GM18505 (cell line): ENCODE measurements at regions not wholly inside any gene's neighbourhood (a gene's known extent, or its start where the extent isn't known, plus 50 kb on each side); places are given as distances from the start of the nearest gene placed in this dataset.
"Not testable (repeated sequence)": the region's sequence is repeated elsewhere in the genome, so short reads cannot be mapped to it uniquely, and the experiment has no call there.

Experiments used
- ATAC-seq: cut with Tn5 transposase; IDR thresholded peaks from one replicate; pipeline ENCODE4 v1.9.1; 2021; ENCODE audit not compliant: unreplicated experiment

GRCh38 chr2:110394769-110395168, 77.8 kb downstream of the LIMS4 start:
- not testable (repeated sequence) for ATAC-seq

DNA sequence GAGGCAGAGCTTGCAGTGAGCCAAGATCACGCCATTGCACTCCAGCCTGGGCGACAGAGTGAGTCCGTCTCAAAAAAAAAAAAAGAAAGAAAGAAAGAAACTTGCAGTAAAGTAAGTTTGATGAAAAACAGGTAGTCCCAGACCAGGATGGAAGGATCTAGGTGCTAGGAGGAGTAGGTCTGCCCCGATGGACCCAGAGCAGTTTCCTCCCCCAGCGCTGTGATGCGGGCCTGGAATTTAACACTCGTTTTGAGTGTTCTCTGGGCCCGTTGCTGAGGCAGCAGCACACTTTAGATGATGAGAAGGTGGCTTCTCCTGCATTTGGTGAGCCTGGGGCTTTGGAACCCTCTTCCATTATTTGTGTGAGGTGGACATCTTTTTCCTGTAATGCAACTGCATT, 80.2 kb downstream of the LIMS4 start:
- not testable (repeated sequence) for ATAC-seq

- ATAC-seq, result not testable (repeated sequence)
Measured at GRCh38 chr2:110391035-110391418, 81.6 kb downstream of the LIMS4 start.

DNA sequence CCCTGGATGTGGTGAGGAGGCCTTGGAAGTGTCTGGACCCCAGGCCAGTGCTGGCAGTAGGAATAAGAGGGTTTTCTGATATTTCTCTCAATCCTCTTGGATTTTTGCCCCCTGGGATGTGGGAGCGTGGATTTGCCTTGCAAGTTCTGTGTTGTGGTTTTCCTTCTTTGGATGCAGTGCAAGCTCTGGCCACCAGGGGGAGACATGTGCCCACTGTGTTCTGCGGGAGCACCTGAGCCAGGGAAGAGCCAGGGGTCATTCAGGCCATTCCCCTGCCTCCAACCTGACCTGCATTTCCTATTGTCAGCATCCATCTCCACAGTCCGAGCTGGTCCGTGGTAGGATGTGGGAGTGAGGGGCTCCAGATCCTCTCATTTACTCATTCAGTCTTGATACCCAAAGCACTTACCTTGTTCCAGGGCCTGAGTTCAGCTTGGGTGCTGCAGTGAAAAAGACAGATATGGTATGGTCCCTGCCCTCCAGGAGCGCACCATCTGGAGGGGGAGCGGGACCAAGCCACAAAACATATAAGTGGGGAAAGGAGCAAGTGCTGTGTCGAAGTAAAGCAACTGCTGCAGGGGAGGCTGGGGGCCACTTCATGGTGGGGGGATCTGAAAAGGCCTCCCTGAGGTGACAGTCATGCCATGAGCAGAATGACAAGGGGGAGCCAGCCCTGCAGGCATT, 82.1 kb downstream of the LIMS4 start:
- ATAC-seq, result not testable (repeated sequence)

GRCh38 chr2:110387044-110387443, 85.6 kb downstream of the LIMS4 start:
- ATAC-seq, result not testable (repeated sequence)

DNA sequence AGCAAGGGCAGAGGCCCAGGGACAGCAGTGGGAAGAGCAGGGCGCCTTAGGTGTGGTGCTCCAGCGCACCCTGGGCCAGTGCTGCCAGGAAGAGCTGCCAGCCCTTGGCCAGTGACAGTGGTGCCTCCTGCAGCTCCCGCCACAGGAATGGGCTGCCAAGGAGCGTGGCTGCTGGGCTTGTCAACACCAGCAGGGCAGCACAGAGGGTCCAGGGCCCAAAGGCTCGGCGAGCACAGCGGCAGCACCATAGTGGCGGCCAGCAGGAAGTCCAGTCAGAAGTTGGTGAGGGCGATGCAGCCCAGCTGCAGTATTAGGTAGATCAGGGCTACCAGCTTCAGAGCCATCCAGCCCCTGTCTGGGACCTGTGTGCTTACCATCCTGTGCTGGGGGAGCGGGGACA, 86.1 kb downstream of the LIMS4 start:
- not testable (repeated sequence) for ATAC-seq

GRCh38 chr2:110384736-110385119, 87.9 kb downstream of the LIMS4 start:
- ATAC-seq, result not testable (repeated sequence)

DNA sequence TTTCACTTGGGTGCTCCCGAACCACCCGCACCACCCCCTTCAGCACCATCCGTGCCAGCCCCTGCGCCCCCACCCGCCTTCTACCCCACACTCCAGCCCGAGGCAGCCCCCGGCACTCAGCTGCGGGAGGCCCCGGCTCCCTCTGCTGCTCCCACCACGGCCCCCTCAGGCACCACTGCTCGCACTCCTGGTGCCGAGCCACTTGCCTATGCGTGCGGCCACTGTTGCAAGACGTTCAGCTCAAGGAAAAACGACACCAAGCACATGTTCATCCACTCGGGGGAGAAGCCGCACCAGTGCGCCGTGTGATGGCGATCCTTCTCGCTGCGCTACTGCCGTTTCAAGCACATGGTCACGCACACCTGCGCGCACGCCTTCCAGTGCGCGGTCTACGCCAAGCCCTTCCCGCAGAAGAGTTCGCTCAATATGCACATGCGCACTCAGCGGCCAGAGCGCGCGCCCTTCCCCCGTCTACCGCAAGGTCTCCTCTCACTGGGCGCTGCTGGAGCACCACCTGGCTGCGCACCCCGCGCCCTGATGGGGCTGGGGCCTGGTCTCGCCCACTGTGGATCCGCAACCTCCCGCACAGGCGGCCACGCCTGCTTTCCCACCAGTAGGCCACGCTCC, 88.4 kb downstream of the LIMS4 start:
- not testable (repeated sequence) for ATAC-seq

DNA sequence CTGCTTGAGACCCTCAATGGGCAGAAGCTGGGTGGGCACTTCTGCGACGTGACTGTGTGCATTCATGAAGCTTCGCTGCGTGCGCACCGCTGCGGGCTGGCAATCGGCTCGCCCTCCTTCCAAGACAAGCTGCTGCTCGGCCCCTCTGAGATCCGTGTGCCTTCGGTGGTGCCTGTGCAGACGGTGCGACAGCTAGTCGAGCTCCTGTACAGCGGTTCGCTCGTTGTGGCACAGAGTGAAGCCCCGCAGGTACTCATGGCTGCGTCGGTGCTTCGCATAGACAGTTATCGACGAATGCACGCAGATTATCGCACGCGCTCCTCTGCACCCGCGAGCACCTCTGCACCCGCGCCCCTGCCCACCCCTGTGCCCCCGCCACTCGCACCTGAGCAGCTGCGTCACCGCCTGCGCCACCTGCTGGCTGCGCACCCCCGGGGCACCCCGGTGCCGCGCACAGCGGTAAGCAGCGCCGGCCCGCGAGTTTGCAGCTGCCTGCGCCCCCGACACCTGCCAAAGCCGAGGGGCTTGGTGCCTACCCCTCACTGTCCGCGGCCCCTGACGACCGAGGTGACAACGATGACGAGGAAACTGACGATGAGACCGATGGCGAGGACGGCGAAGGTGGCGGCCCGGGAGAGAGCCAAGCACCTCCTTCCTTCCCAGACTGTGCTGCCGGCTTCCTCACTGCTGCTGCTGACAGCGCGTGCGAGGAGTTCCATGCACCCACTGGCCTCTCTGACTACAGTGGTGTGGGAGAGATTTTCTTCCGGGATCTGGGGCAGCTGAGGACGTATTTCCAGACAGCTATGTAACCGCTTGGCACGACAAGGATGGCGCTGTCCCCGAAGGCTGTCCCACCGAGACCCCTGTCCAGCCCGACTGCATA, 89.2 kb downstream of the LIMS4 start:
- peak; percentile 58 for ATAC-seq

- ATAC-seq, result not testable (repeated sequence)
Measured at GRCh38 chr2:110373519-110373918, 99.1 kb downstream of the LIMS4 start.

GRCh38 chr2:110371633-110372032, 101.0 kb downstream of the LIMS4 start:
- ATAC-seq, result not testable (repeated sequence)

DNA sequence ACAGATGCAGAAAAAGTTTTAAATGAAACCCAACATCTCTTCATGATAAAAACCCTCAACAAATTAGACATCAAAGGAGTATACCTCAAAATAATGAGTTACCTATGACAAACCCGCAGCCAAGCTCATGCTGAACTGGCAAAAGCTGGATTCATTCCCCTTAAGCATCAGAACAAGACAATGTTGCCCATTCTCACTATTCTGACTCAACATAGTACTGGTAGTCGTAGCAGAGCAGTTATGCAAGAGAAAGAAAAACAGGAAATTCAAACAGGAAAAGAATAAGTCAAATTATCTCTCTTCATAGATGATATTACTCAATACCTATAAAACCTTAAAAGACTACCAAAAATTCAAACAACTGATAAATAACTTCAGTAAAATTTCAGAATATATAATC, 115.0 kb downstream of the LIMS4 start:
- ATAC-seq, result not testable (repeated sequence)

- ATAC-seq, result not testable (repeated sequence)
Measured at GRCh38 chr2:110354294-110355018, 118.2 kb downstream of the LIMS4 start.

DNA sequence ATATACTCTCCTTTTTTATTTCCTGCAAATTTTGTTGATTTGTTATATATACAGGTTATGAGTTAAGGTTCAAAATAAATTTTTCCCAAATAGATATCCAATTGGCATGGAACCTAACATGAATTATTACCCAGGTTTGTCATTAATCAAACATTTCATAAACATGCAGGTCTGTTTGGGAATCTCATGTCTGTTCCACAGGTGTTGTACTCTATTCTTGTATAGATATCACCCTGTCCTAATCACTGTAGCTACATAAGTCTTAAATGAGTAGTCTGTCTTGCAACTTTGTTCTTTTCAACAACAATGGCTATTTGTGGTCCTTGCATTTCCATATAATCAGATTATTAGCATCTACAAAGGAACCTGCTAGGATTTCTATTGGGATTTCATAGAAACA, 121.9 kb downstream of the LIMS4 start:
- not testable (repeated sequence) for ATAC-seq

GRCh38 chr2:110348902-110349301, 123.7 kb downstream of the LIMS4 start:
- ATAC-seq, result not testable (repeated sequence)

- ATAC-seq, result not testable (repeated sequence)
Measured at GRCh38 chr2:110344405-110345035, 128.1 kb downstream of the LIMS4 start.

GRCh38 chr2:110342077-110342476, 129.7 kb upstream of the MTLN start:
- ATAC-seq, result not testable (repeated sequence)

DNA sequence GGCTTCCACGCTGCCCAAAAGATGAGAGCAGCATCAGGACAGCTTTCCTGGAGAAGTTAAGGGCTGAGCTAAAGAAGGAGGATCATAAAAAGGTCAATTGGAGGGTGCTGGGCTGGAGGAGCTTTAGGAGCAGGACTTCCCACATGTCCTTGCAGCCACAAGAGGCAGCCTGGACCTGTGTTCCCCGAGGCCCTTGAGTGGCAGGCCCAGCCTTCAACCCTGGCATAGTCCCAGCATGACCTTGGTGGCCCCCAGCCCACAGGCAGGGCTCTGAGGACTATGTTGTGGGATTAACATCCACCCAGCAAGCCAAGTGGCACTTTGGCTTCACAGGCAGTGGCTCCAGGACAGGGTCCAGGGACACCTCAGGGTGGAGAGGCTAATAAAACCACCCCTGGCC, 126.8 kb upstream of the MTLN start:
- not testable (repeated sequence) for ATAC-seq

GRCh38 chr2:110338277-110339003, 126.1 kb upstream of the MTLN start:
- not testable (repeated sequence) for ATAC-seq
